ENCODE measurements at regions not wholly inside any gene's neighbourhood (a gene's known extent, or its start where the extent isn't known, plus 50 kb on each side); places are given as distances from the start of the nearest gene placed in this dataset.

DNA sequence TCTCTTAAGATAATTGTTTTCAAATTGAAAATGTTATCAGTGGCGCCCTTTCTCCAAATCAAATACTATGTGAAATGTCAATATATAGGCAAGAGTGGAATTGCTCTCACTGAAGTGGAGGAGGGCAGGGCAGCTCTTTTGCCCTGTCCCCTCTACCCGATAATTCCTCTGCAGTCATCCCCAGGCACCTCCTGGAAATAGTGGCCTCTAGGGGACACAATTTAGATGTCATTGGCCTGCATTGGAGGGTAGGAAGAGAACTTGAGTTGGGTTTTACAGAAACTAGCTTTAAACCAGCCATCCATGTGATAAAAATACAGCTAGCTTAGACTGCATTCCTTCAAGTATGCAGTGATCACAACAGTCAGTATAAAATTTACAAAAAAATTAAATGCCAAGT, 288.9 kb downstream of the EDEM1 start:
- DNase-seq (ENCODE audit: low read depth): no peak
- no peak overlapping the region for H3K4me3 ChIP-seq (replicated peaks; ENCODE audit: low read depth, low read length)
- TF ChIP-seq, protein P1, sequence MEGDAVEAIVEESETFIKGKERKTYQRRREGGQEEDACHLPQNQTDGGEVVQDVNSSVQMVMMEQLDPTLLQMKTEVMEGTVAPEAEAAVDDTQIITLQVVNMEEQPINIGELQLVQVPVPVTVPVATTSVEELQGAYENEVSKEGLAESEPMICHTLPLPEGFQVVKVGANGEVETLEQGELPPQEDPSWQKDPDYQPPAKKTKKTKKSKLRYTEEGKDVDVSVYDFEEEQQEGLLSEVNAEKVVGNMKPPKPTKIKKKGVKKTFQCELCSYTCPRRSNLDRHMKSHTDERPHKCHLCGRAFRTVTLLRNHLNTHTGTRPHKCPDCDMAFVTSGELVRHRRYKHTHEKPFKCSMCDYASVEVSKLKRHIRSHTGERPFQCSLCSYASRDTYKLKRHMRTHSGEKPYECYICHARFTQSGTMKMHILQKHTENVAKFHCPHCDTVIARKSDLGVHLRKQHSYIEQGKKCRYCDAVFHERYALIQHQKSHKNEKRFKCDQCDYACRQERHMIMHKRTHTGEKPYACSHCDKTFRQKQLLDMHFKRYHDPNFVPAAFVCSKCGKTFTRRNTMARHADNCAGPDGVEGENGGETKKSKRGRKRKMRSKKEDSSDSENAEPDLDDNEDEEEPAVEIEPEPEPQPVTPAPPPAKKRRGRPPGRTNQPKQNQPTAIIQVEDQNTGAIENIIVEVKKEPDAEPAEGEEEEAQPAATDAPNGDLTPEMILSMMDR (IDR thresholded peaks at IDR 0.05; ENCODE audit: low read length, missing control alignments): no peak

DNA sequence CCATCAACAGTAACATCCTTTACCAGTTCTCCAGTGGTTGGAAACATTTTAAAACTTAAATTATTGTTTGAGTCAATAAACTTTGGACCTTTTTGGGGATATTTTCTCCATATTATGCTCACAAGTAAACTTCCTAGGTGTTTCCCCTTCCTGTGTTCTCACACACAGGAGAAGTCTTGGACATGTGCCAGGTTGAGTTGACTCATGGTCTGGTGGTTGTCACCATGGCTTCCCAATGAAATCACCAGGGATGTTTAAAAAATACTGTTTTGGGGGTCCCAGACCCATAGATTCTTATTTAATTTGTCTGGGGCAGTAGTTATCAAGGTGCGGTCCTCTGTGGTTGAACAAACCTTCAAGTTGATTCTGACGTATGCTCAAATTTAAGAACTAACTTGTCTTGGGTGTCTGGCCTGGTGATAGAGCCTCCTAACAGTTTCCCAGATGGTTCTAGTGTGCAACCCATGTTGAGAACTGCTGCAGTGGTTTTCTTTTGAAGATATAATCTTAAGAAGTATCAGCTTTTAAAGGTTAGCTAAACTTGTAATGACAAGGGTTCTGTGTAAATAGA, 291.8 kb downstream of the EDEM1 start:
- DNase-seq (ENCODE audit: low read depth): no peak
- TF ChIP-seq, protein P1 (IDR thresholded peaks at IDR 0.05; ENCODE audit: low read length, missing control alignments): no peak
- H3K4me3 ChIP-seq (replicated peaks; ENCODE audit: low read depth, low read length): no peak overlapping the region

DNA sequence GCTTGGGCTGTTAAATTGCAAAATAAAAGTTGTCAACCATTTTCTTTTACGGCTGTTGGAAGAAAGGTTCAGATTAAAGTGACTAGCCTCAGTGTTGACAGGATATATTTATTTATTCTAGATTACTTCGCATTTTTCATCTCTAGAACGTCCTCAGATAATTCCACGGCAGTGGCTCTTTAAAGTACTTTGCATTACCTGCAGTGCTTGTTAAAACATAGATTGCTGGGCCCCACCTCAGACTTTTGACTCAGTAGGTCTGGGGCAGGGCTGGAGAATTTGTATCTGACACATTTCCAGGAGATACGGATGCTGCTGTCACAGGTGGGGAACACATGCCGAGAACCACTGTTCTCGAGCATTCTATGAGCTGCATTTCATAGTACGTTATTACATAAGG, 292.7 kb downstream of the EDEM1 start:
- TF ChIP-seq, protein P1 (IDR thresholded peaks at IDR 0.05; ENCODE audit: low read length, missing control alignments): no peak
- no peak overlapping the region for H3K4me3 ChIP-seq (replicated peaks; ENCODE audit: low read depth, low read length)
- DNase-seq (ENCODE audit: low read depth): no peak

DNA sequence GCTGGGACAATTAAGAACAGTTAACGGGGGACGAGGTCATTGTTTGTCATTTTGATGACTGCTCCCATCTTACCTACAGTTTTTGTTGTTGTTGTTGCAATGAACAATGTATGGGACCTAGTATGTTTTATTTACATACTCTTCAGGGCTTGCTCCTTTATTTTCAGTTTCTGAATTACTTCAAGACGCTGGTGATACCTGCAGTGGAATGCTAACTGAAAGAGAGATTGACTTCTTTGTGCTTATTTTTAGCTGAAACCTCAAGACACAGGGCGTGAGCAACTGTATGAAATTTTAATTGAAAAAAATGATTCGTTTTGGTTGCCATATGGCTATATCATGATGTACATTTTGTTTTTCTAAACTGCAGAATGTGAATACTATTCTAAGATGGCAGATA, 297.9 kb downstream of the EDEM1 start:
- no peak for DNase-seq (ENCODE audit: low read depth)
- TF ChIP-seq, protein P1 (IDR thresholded peaks at IDR 0.05; ENCODE audit: low read length, missing control alignments): no peak
- H3K4me3 ChIP-seq (replicated peaks; ENCODE audit: low read depth, low read length): no peak overlapping the region

DNA sequence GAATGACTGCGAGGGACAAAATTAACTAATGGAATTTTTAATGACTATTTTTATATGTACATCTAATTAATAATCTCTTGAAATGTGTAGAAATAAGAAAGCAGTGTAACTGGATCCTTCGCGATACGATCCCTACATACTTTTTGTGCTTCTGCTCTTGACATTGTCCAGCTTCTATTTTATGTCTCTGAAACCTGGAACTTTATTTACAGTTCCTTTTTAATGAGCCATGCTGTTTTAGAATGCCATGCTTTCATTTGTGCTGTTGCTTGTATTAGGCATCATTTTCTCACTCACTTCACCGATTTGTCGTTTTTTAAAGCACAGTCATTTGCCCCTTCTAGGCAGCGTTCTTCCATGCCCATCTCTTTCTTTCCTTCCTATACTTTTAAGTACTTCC, 301.3 kb downstream of the EDEM1 start:
- TF ChIP-seq, protein P1 (IDR thresholded peaks at IDR 0.05; ENCODE audit: low read length, missing control alignments): no peak
- no peak overlapping the region for H3K4me3 ChIP-seq (replicated peaks; ENCODE audit: low read depth, low read length)
- DNase-seq (ENCODE audit: low read depth): no peak

DNA sequence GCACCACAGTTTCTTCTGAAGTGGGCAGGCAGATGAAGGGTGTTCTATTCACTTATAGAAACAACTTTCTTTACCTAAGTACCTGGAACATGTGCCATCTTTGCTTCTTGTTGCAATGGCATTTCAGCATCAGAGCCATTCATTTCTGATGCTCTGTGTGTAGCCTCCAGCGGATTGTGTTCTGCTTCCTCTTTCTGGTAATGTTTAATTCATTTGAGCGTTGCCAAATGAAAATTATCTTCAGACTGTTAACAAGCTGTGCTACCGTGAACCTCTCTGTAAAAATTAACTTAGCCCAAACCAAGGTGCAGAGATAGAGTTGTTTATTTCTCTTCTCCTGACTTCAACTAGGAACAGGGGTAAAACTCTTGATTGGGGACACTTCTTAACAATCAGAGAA, 302.0 kb downstream of the EDEM1 start:
- no peak overlapping the region for H3K4me3 ChIP-seq (replicated peaks; ENCODE audit: low read depth, low read length)
- TF ChIP-seq, protein P1 (IDR thresholded peaks at IDR 0.05; ENCODE audit: low read length, missing control alignments): no peak
- no peak for DNase-seq (ENCODE audit: low read depth)

DNA sequence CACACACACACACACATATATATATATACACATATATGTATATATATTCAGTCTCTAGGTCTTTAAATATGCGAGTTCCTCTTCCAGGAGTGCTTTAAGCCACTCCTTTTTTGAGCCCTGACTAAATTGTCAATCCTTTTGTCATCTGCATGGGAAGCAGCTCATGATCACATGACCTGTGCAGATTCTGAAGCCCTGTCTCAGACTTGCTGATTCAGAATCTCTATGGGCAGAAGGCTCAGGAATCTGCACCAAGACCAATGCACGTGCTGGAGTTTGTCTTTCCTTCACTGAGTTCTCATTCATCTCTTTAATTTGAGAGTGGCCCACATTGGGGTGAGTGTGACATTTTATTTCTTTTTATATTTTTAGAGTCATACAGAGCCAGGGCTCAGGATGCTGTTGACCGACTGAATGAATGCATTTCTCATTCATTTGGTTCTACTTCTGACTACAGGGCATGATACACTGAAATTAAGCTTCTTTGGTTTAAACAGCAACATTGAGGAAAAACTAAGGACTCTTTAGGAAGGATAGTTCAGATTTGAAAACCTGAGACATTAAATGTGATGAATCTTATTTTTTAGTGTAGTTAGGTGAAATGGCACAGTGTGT, 307.5 kb downstream of the EDEM1 start:
- TF ChIP-seq, protein P1 (IDR thresholded peaks at IDR 0.05; ENCODE audit: low read length, missing control alignments): no peak
- no peak overlapping the region for H3K4me3 ChIP-seq (replicated peaks; ENCODE audit: low read depth, low read length)
- no peak for DNase-seq (ENCODE audit: low read depth)
